Panc1 (cell line): ENCODE measurements at regions not wholly inside any gene's neighbourhood (a gene's known extent, or its start where the extent isn't known, plus 50 kb on each side); places are given as distances from the start of the nearest gene placed in this dataset.

Experiments
- ATAC-seq: fragments of 200-7000 bp; cut with Tn5 transposase; 2 replicates; pipeline ENCODE4 v1.9.1; 2020; ENCODE audit warnings: mild to moderate bottlenecking, moderate library complexity
- BruUV-seq: library from RNA; stranded (reverse); fragments of 400-500 nt; replicated peaks from 2 replicates; lab custom pipeline; 2021; lab: Mats Ljungman, UMichigan
- CTCF ChIA-PET: fragments of 300-600 bp; sonication (Branson Sonifier 250); formaldehyde crosslinking; loops from one replicate; lab custom pipeline; 2022; ENCODE audit warnings: antibody characterized with exemption; lab: Charles Lee
- POLR2A ChIA-PET: fragments of 300-600 bp; sonication (Branson Sonifier 250); formaldehyde crosslinking; loops from one replicate; lab custom pipeline; 2022; ENCODE audit warnings: antibody characterized with exemption; lab: Charles Lee
- DNase-seq: peaks from one replicate; pipeline ENCODE4 v3.0.0-alpha.2; 2010; ENCODE audit warnings: low read depth, low spot score
- H3K27ac ChIP-seq: 2 replicates; pipeline ENCODE4 v1.5.1; 2011; ENCODE audit warnings: mild to moderate bottlenecking, low read length, inconsistent platforms
- H3K27me3 ChIP-seq: fragments of 200-500 bp; sonication (Bioruptor generic); 2 replicates; pipeline ENCODE4 v1.6.0; 2014; ENCODE audit warnings: low read length, inconsistent platforms; ENCODE audit not compliant: control insufficient read depth, insufficient read depth
- H3K36me3 ChIP-seq: fragments of 200-500 bp; sonication (Bioruptor generic); 2 replicates; pipeline ENCODE4 v1.5.1; 2014; ENCODE audit warnings: inconsistent platforms, mild to moderate bottlenecking, low read length, moderate library complexity; ENCODE audit not compliant: control insufficient read depth, insufficient read depth
- H3K4me1 ChIP-seq: 2 replicates; pipeline ENCODE4 v1.5.1; 2011; ENCODE audit warnings: inconsistent platforms, mild to moderate bottlenecking, low read length, moderate library complexity; ENCODE audit not compliant: control insufficient read depth, insufficient read depth
- H3K4me3 ChIP-seq, 2 experiments: 2 replicates each; pipeline ENCODE4 v1.5.1; 2011 to 2012; ENCODE audit warnings: low read depth in 2 of 2, low read length in 2 of 2, mild to moderate bottlenecking in 2 of 2, inconsistent platforms in 1 of 2, moderate library complexity in 1 of 2
- H3K9me3 ChIP-seq: fragments of 200-500 bp; sonication (Bioruptor generic); 2 replicates; pipeline ENCODE4 v1.5.1; 2014; ENCODE audit warnings: low read depth, mild to moderate bottlenecking, inconsistent platforms, low read length, moderate library complexity; ENCODE audit not compliant: control insufficient read depth, insufficient read depth
- POLR2AphosphoS5 ChIP-seq: IDR thresholded peaks from 2 replicates; pipeline ENCODE4 v1.6.1; 2012; ENCODE audit warnings: mild to moderate bottlenecking, low read depth, low read length, moderate library complexity
- SIN3A ChIP-seq: IDR thresholded peaks from 2 replicates; pipeline ENCODE4 v1.6.1; 2012; ENCODE audit warnings: low read depth, mild to moderate bottlenecking, low read length, moderate library complexity, borderline replicate concordance; ENCODE audit not compliant: insufficient read depth
- TCF7L2 ChIP-seq: IDR thresholded peaks from 2 replicates; pipeline ENCODE4 v1.6.1; 2011; ENCODE audit warnings: mild to moderate bottlenecking, low read depth, low read length, inconsistent platforms
- in situ Hi-C: cut with HindIII; loops from 2 replicates; pipeline ENCODE4 v1.10.0; 2016; ENCODE audit warnings: low sequenced_read_pairs, low pct_unique_long_range_greater_than_20kb
- intact Hi-C: fragments of 100-400 bp; cut with micrococcal nuclease; formaldehyde crosslinking; loops from one replicate; pipeline ENCODE4 v1.10.0; 2022; ENCODE audit not compliant: unreplicated experiment
- TF ChIP-seq, protein P1 (sequence below), 2 experiments: IDR thresholded peaks; 2 replicates each; pipeline ENCODE4 v1.6.1; 2011 to 2012; ENCODE audit warnings: low read depth in 2 of 2, control low read depth in 1 of 2, low read length in 1 of 2, mild to moderate bottlenecking in 1 of 2, moderate library complexity in 1 of 2; ENCODE audit not compliant: insufficient read depth in 1 of 2
- TF ChIP-seq, protein P2 (sequence below): fragments of 450-650 bp; IDR thresholded peaks from 2 replicates; pipeline ENCODE4 v1.5.1; 2017; ENCODE audit warnings: mild to moderate bottlenecking

DNA sequence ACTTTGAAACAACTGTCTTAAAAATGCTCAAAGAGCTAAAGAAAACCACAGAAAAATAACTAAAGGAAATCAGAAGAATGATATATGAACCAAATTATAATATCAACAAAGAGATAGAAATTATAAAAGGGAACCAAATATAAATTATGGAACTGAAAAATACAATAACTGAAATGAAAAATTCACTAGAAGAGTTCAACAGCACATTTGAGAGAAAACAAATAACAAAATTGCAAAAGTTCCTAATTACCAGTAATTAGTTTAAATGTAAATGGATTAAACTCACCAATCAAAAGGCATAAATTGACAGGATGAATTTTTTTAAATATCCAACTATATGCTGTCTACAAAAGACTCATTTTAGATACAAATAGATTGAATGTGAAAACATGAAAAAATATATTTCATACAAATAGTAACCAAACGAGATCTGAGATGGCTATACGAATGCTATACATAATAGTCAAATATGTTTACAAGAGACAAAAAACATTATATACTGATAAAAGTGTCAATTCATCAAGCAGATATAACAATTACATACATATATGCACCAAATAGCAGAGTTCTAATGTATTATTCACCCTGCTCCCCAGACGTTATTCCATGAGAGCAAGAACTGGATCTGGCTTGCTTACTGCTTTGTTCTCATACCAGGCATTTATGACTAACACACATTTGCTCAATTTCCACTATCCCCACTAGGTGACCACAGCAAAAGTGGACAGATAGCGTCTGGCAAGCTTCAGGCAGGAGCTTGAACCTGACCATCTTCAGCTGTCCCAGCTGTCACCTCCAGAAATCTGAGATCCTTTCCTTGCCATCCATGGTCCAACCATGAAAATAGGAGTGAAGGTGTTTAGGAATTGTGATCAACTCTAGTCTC, 72.4 kb upstream of the SIRPA start:
- H3K36me3 ChIP-seq = no peaks in the 10 kb centered on the region
- DNase-seq (no peak), ATAC-seq (no peak)
- ChIA-PET CTCF (no interaction called here), POLR2A (interaction anchor here (0.5 kb wide), 1 partner anchor 1363 kb away, joined by 9 read pairs; no protein-coding TSS in a partner anchor)
- no peak for TF ChIP-seq SIN3A
- TF ChIP-seq, protein P1, sequence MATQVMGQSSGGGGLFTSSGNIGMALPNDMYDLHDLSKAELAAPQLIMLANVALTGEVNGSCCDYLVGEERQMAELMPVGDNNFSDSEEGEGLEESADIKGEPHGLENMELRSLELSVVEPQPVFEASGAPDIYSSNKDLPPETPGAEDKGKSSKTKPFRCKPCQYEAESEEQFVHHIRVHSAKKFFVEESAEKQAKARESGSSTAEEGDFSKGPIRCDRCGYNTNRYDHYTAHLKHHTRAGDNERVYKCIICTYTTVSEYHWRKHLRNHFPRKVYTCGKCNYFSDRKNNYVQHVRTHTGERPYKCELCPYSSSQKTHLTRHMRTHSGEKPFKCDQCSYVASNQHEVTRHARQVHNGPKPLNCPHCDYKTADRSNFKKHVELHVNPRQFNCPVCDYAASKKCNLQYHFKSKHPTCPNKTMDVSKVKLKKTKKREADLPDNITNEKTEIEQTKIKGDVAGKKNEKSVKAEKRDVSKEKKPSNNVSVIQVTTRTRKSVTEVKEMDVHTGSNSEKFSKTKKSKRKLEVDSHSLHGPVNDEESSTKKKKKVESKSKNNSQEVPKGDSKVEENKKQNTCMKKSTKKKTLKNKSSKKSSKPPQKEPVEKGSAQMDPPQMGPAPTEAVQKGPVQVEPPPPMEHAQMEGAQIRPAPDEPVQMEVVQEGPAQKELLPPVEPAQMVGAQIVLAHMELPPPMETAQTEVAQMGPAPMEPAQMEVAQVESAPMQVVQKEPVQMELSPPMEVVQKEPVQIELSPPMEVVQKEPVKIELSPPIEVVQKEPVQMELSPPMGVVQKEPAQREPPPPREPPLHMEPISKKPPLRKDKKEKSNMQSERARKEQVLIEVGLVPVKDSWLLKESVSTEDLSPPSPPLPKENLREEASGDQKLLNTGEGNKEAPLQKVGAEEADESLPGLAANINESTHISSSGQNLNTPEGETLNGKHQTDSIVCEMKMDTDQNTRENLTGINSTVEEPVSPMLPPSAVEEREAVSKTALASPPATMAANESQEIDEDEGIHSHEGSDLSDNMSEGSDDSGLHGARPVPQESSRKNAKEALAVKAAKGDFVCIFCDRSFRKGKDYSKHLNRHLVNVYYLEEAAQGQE (IDR thresholded peaks at IDR 0.05; ENCODE audit: insufficient read depth in 1 of 2, low read depth in 2 of 2, low read length in 1 of 2) = no peak
- no peak for TF ChIP-seq POLR2AphosphoS5
- no peak for TF ChIP-seq TCF7L2
- no peaks in the 10 kb centered on the region for H3K27me3 ChIP-seq
- no peak overlapping the region for H3K4me3 ChIP-seq
- no TSS peak for BruUV-seq
- H3K4me1 ChIP-seq = no peaks in the 10 kb centered on the region
- in situ Hi-C loops = no loop called here
- peaks cover 5% of the 10 kb centered on the region; the same call in 1 of the 2 replicates for H3K9me3 ChIP-seq
- intact Hi-C loops = no loop called here
- H3K27ac ChIP-seq = no peak overlapping the region

DNA sequence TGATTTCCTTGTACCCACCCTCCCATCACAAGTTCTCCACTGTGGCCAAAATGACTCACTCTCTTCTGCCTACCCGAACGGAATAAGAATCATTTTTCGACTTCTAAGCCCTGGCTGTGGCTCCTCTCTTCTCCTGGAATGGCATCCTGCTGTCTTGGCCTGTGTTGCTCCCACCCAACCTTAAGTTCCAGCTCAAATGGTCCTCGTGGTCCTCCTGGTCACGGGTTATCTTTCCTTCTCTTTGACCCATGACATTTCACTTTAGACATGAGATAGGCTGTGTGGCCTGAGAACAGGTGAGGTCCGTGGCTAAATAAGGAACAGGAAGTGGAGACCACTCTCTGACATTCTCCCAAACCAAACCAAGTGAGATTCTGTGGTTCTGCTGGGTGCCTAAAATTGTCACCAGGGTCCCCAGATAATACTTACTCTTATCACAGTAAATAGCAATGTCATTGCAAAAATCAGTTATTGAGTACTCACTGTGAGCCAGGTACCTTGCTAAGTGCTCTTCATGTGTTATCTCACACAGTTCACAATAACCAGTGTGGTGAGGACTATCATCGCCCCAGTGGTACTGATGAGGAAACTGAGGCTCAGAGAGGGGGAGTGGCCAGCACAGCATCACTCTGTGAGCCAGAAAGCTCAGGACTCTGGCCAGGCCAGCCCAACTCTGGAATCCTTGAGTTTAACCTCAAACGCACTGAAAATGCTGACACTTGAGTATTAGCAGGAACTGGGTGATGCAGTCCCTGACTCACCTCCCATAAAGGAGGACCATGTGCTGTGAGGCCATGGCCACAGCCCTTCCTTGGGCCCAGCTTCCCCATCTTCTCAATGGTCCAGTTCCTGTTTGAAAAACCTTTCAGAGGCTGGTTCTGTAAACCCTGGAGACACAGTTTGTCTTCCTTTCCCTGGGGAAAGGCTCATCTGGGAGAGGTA, 74.8 kb upstream of the SIRPA start:
- no peak overlapping the region for H3K27ac ChIP-seq
- CTCF ChIA-PET = no interaction called here

More for the DNA sequence above, 74.8 kb upstream of the SIRPA start:
- Histone ChIP-seq H3K4me3 (no peak overlapping the region), H3K36me3 (no peaks in the 10 kb centered on the region), H3K27me3 (no peaks in the 10 kb centered on the region), H3K4me1 (no peaks in the 10 kb centered on the region), H3K9me3 (peaks cover 5% of the 10 kb centered on the region; the same call in 1 of the 2 replicates)
- POLR2A ChIA-PET = no interaction called here
- no peak for TF ChIP-seq SIN3A
- no peak for TF ChIP-seq POLR2AphosphoS5
- TF ChIP-seq TCF7L2 = no peak
- TF ChIP-seq, protein P2, sequence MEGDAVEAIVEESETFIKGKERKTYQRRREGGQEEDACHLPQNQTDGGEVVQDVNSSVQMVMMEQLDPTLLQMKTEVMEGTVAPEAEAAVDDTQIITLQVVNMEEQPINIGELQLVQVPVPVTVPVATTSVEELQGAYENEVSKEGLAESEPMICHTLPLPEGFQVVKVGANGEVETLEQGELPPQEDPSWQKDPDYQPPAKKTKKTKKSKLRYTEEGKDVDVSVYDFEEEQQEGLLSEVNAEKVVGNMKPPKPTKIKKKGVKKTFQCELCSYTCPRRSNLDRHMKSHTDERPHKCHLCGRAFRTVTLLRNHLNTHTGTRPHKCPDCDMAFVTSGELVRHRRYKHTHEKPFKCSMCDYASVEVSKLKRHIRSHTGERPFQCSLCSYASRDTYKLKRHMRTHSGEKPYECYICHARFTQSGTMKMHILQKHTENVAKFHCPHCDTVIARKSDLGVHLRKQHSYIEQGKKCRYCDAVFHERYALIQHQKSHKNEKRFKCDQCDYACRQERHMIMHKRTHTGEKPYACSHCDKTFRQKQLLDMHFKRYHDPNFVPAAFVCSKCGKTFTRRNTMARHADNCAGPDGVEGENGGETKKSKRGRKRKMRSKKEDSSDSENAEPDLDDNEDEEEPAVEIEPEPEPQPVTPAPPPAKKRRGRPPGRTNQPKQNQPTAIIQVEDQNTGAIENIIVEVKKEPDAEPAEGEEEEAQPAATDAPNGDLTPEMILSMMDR = no peak
- TF ChIP-seq, protein P1 (IDR thresholded peaks at IDR 0.05; ENCODE audit: insufficient read depth in 1 of 2, low read depth in 2 of 2, low read length in 1 of 2) = no peak
- intact Hi-C loops (no loop called here), in situ Hi-C loops (no loop called here)
- DNase-seq (no peak), ATAC-seq (no peak)
- BruUV-seq = no TSS peak
